ENCODE measurements at regions not wholly inside any gene's neighbourhood (a gene's known extent, or its start where the extent isn't known, plus 50 kb on each side); places are given as distances from the start of the nearest gene placed in this dataset.

DNA sequence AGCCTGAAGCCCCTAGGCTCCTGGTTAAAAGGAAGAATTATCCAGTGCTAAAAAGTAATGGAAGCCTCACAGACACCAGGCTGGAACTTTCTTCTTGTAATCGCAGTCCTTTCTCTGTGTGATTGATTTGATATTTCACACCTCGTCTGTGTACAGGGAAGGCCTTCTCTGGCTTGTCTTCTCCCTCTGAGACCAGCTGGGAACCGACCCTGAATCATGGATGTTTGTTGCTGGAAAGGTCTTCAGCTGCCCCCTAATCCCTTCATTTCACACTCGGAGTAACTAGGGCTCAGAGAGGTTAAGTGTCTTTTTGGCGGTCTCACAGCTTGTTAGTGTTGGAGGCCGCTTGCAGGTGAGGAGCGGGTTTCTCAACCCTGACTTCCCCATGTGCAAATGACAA is 500.2 kb upstream of the CDH4 start (continued):
- TF ChIP-seq, protein P1, sequence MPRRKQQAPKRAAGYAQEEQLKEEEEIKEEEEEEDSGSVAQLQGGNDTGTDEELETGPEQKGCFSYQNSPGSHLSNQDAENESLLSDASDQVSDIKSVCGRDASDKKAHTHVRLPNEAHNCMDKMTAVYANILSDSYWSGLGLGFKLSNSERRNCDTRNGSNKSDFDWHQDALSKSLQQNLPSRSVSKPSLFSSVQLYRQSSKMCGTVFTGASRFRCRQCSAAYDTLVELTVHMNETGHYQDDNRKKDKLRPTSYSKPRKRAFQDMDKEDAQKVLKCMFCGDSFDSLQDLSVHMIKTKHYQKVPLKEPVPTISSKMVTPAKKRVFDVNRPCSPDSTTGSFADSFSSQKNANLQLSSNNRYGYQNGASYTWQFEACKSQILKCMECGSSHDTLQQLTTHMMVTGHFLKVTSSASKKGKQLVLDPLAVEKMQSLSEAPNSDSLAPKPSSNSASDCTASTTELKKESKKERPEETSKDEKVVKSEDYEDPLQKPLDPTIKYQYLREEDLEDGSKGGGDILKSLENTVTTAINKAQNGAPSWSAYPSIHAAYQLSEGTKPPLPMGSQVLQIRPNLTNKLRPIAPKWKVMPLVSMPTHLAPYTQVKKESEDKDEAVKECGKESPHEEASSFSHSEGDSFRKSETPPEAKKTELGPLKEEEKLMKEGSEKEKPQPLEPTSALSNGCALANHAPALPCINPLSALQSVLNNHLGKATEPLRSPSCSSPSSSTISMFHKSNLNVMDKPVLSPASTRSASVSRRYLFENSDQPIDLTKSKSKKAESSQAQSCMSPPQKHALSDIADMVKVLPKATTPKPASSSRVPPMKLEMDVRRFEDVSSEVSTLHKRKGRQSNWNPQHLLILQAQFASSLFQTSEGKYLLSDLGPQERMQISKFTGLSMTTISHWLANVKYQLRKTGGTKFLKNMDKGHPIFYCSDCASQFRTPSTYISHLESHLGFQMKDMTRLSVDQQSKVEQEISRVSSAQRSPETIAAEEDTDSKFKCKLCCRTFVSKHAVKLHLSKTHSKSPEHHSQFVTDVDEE (CRISPR knock-in tag; IDR thresholded peaks at IDR 0.05) = no peak
- TF ChIP-seq ZFP30 (CRISPR knock-in tag; IDR thresholded peaks at IDR 0.05) (no peak), ARNTL (CRISPR knock-in tag; IDR thresholded peaks at IDR 0.05; ENCODE audit: borderline replicate concordance, low read depth) (no peak), ZNF565 (CRISPR knock-in tag; conservative IDR thresholded peaks at IDR 0.05; ENCODE audit: low read depth) (no peak), OSR1 (CRISPR knock-in tag; IDR thresholded peaks at IDR 0.05) (no peak), PPARA (CRISPR knock-in tag; IDR thresholded peaks at IDR 0.05; ENCODE audit: borderline replicate concordance) (no peak), TOX (CRISPR knock-in tag; IDR thresholded peaks at IDR 0.05; ENCODE audit: borderline replicate concordance) (no peak), ESRRG (CRISPR knock-in tag; IDR thresholded peaks at IDR 0.05) (no peak), BACH2 (CRISPR knock-in tag; IDR thresholded peaks at IDR 0.05; ENCODE audit: borderline replicate concordance) (no peak)
- TF ChIP-seq, protein P2, sequence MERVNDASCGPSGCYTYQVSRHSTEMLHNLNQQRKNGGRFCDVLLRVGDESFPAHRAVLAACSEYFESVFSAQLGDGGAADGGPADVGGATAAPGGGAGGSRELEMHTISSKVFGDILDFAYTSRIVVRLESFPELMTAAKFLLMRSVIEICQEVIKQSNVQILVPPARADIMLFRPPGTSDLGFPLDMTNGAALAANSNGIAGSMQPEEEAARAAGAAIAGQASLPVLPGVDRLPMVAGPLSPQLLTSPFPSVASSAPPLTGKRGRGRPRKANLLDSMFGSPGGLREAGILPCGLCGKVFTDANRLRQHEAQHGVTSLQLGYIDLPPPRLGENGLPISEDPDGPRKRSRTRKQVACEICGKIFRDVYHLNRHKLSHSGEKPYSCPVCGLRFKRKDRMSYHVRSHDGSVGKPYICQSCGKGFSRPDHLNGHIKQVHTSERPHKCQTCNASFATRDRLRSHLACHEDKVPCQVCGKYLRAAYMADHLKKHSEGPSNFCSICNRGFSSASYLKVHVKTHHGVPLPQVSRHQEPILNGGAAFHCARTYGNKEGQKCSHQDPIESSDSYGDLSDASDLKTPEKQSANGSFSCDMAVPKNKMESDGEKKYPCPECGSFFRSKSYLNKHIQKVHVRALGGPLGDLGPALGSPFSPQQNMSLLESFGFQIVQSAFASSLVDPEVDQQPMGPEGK (CRISPR knock-in tag; IDR thresholded peaks at IDR 0.05; ENCODE audit: borderline replicate concordance) = no peak
- TF ChIP-seq, protein P3, sequence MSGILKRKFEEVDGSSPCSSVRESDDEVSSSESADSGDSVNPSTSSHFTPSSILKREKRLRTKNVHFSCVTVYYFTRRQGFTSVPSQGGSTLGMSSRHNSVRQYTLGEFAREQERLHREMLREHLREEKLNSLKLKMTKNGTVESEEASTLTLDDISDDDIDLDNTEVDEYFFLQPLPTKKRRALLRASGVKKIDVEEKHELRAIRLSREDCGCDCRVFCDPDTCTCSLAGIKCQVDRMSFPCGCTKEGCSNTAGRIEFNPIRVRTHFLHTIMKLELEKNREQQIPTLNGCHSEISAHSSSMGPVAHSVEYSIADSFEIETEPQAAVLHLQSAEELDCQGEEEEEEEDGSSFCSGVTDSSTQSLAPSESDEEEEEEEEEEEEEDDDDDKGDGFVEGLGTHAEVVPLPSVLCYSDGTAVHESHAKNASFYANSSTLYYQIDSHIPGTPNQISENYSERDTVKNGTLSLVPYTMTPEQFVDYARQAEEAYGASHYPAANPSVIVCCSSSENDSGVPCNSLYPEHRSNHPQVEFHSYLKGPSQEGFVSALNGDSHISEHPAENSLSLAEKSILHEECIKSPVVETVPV (CRISPR knock-in tag; IDR thresholded peaks at IDR 0.05) = no peak

DNA sequence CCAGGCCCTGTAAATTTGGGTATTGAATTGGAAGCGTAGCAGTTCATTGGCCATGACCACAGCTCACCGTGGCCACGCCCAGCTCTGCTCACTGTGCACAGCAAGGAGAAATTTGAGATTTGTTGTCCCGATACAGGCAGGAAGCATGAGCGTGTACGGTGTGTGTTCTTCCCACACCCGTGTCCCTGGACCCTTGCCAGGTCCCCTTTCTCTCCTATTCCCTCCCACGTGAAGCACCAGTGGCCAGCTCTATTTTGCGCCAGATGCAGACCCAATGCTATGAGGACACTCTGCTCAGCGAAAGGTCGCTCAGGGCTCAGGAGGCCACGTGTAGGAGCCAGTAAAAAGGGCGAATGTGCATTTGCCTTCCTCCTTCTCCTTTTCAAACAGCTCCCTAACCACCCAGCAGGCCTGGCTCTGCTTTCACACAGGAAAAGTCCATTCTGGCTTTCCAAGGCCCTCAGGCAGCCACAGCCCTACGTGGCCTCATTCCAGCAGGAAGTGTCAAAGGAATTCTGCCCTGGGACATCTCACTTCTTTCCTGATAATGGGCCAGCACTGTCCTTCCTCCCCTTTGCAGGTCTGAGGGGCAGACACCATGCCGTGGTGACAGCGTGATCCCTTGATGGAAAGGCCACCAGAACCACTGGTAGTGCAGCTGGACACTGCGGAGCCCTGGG is 499.2 kb upstream of the CDH4 start:
- ATAC-seq = no peak

More for the DNA sequence above, 499.2 kb upstream of the CDH4 start:
- TF ChIP-seq, protein P3 (CRISPR knock-in tag; IDR thresholded peaks at IDR 0.05) = no peak
- no peak for TF ChIP-seq ZC3H10 (CRISPR knock-in tag; IDR thresholded peaks at IDR 0.05)
- no peak for TF ChIP-seq GLIS3 (CRISPR knock-in tag; IDR thresholded peaks at IDR 0.05)
- TF ChIP-seq CSDC2 (CRISPR knock-in tag; IDR thresholded peaks at IDR 0.05) = no peak
- TF ChIP-seq OSR1 (CRISPR knock-in tag; IDR thresholded peaks at IDR 0.05) = no peak
- TF ChIP-seq, protein P2 (CRISPR knock-in tag; IDR thresholded peaks at IDR 0.05; ENCODE audit: borderline replicate concordance) = no peak
- TF ChIP-seq, protein P4, sequence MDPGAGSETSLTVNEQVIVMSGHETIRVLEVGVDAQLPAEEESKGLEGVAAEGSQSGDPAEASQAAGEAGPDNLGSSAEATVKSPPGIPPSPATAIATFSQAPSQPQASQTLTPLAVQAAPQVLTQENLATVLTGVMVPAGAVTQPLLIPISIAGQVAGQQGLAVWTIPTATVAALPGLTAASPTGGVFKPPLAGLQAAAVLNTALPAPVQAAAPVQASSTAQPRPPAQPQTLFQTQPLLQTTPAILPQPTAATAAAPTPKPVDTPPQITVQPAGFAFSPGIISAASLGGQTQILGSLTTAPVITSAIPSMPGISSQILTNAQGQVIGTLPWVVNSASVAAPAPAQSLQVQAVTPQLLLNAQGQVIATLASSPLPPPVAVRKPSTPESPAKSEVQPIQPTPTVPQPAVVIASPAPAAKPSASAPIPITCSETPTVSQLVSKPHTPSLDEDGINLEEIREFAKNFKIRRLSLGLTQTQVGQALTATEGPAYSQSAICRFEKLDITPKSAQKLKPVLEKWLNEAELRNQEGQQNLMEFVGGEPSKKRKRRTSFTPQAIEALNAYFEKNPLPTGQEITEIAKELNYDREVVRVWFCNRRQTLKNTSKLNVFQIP (CRISPR knock-in tag; IDR thresholded peaks at IDR 0.05; ENCODE audit: borderline replicate concordance, low read depth) = no peak
- no peak for TF ChIP-seq TOX (CRISPR knock-in tag; IDR thresholded peaks at IDR 0.05; ENCODE audit: borderline replicate concordance)
- no peak for TF ChIP-seq ZFP30 (CRISPR knock-in tag; IDR thresholded peaks at IDR 0.05)
- no peak for TF ChIP-seq ZFP3 (CRISPR knock-in tag; IDR thresholded peaks at IDR 0.05)
- no peak for TF ChIP-seq ARNTL (CRISPR knock-in tag; IDR thresholded peaks at IDR 0.05; ENCODE audit: borderline replicate concordance, low read depth)
